IPS DF 6.9 (cell line): ENCODE measurements at regions not wholly inside any gene's neighbourhood (a gene's known extent, or its start where the extent isn't known, plus 50 kb on each side); places are given as distances from the start of the nearest gene placed in this dataset.
A peak's percentile ranks its signal among the peaks of the same experiment; 100 is the strongest.

Source experiments
- DNase-seq: peaks from one replicate; pipeline ENCODE4 v3.0.0-alpha.2; 2013; ENCODE audit warnings: low read depth, low spot score
- H3K27ac ChIP-seq: one replicate; pipeline ENCODE4 v1.5.1; 2013; ENCODE audit warnings: low read length, control low read depth
- H3K27me3 ChIP-seq: 2 replicates; pipeline ENCODE4 v1.6.1; 2013; ENCODE audit warnings: mild to moderate bottlenecking, low read length; ENCODE audit not compliant: control insufficient read depth, insufficient read depth
- H3K36me3 ChIP-seq: 2 replicates; pipeline ENCODE4 v1.6.1; 2013; ENCODE audit warnings: low read length; ENCODE audit not compliant: control insufficient read depth, insufficient read depth
- H3K4me1 ChIP-seq: 2 replicates; pipeline ENCODE4 v1.6.1; 2013; ENCODE audit warnings: low read length; ENCODE audit not compliant: control insufficient read depth, insufficient read depth
- H3K4me3 ChIP-seq: 2 replicates; pipeline ENCODE4 v1.5.1; 2013; ENCODE audit warnings: mild to moderate bottlenecking, low read length
- H3K9me3 ChIP-seq: 2 replicates; pipeline ENCODE4 v1.6.1; 2013; ENCODE audit warnings: low read length, inconsistent platforms; ENCODE audit not compliant: control insufficient read depth, insufficient read depth
- WGBS: extraction: QIAGEN DNeasy Blood & Tissue Kit; methylation state at CpG from one replicate; pipeline ENCODE4 v1.1.7; 2013; ENCODE audit warnings: mixed read lengths, missing lambda C conversion rate; ENCODE audit not compliant: insufficient read length, insufficient coverage; 5-methylcytosine and 5-hydroxymethylcytosine counted together

DNA sequence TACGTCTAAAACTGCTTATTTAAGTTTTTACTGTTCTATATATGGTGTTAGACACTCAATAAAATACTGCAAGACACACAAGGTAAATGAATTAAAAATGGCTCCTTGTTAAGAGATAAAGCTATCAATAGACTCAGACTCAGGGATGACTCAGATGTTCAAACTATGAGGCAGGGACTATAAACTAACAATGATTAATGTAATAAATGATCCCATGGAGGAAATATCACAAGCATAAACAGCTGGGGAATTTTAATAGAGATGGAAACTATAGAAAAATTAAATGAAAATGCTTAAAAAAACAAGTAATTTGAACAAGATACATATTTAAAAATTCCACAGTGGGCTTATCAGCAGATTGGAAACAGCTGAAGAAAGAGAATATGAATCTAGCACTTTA is 650.8 kb downstream of the DCDC2C start:
- H3K27ac ChIP-seq, result no peak overlapping the region
- no CpG with 5 or more reads among the region's 1 CpG for WGBS

DNA sequence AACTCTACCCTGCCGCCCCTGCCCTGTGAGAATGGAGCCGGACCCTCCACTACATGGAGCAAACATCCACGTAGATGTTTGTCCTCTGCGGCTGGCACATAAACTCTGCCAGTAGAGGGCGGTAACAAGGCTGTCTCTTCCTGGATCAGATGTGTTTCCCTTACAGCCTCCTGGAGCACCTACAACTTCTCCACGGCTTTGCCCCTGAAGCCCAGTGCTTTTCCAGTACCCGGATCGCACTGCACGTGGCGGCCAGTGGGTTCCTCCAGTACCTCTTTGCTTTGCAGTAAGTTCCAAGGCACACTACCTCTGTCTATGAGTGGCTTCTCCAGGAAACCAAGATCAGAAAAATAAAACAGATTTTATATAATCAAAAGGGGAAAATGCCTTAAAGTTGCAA is 651.3 kb downstream of the DCDC2C start:
- H3K36me3 ChIP-seq, result no peaks in the 10 kb centered on the region
- H3K27ac ChIP-seq, result no peak overlapping the region
- no peaks in the 10 kb centered on the region for H3K27me3 ChIP-seq
- whole genome bisulfite sequencing, result no CpG with 5 or more reads among the region's 10 CpGs
- H3K4me3 ChIP-seq, result no peak overlapping the region
- no peaks in the 10 kb centered on the region for H3K9me3 ChIP-seq
- no peaks in the 10 kb centered on the region for H3K4me1 ChIP-seq
- peak; percentile 81 for DNase-seq

More for the DNA sequence above, 650.8 kb downstream of the DCDC2C start:
- DNase-seq, result no peak
- no peaks in the 10 kb centered on the region for H3K27me3 ChIP-seq
- no peaks in the 10 kb centered on the region for H3K36me3 ChIP-seq
- no peak overlapping the region for H3K4me3 ChIP-seq
- no peaks in the 10 kb centered on the region for H3K9me3 ChIP-seq
- H3K4me1 ChIP-seq, result no peaks in the 10 kb centered on the region

DNA sequence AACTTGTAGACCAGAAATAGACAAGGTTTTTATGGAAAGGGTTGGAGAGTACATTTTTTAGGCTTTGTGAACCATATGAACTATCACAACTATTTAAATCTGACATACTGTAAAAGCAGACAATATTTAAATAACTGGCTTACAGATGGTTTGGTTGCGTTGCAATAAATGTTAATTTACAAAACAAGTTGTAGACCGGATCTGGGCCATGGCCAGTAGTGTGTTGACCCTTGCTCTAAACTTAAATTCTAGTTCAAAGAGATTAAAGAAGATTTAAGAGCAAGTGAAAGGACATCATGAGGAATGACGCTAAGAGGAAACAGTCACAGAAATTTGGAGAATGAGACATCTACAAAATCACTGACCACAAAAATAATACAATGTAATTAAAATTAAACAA is 652.7 kb downstream of the DCDC2C start:
- Histone ChIP-seq H3K4me3 (no peak overlapping the region), H3K27me3 (no peaks in the 10 kb centered on the region), H3K4me1 (no peaks in the 10 kb centered on the region), H3K27ac (no peak overlapping the region), H3K9me3 (no peaks in the 10 kb centered on the region), H3K36me3 (no peaks in the 10 kb centered on the region)
- no CpG with 5 or more reads among the region's 3 CpGs for whole genome bisulfite sequencing
- no peak for DNase-seq

DNA sequence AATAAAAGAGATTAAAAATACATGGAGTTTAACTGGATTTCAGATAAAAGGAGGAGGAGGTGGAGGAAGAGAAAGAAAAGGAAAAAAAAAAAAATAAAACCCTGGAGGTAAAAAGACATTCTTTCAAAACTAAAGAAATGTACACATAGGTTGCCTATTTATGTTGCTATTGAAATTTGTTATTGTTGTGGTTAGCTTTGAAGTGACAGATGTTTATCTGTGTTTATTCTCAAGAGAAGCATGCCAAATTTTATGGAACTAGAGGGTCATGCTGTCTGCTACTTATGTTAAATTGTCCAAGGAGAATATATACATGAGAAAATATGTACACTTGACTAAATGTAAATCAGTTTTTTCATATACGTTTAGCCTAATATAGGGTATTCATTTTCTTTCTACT is 653.2 kb downstream of the DCDC2C start:
- DNase-seq, result no peak
- H3K27me3 ChIP-seq, result no peaks in the 10 kb centered on the region
- no CpG with 5 or more reads among the region's 1 CpG for WGBS
- no peaks in the 10 kb centered on the region for H3K36me3 ChIP-seq
- H3K9me3 ChIP-seq, result no peaks in the 10 kb centered on the region
- H3K4me1 ChIP-seq, result no peaks in the 10 kb centered on the region
- H3K27ac ChIP-seq, result no peak overlapping the region
- no peak overlapping the region for H3K4me3 ChIP-seq

DNA sequence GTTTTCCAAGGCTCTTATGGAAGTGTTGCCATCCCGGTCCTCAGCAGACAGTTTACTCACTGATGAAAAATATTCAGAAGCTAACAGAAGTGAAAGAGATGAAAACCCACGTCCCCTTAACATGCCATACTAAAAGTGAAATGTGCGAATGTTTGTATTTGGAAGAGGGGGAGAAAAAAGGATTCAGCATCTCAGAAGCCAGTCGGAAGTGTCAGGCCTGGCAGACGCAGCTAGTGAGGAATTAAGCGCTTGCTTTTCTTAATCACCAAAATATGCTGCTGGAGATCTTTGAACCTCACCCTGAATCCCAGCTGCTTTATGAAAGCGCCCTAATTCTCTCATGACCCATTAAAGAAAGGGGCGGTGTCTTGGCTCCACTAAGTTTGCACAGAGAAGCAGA is 653.7 kb downstream of the DCDC2C start:
- no peak for DNase-seq
- no peak overlapping the region for H3K4me3 ChIP-seq
- no peaks in the 10 kb centered on the region for H3K4me1 ChIP-seq
- no peaks in the 10 kb centered on the region for H3K36me3 ChIP-seq
- no peak overlapping the region for H3K27ac ChIP-seq
- no CpG with 5 or more reads among the region's 8 CpGs for WGBS
- no peaks in the 10 kb centered on the region for H3K9me3 ChIP-seq
- H3K27me3 ChIP-seq, result no peaks in the 10 kb centered on the region

DNA sequence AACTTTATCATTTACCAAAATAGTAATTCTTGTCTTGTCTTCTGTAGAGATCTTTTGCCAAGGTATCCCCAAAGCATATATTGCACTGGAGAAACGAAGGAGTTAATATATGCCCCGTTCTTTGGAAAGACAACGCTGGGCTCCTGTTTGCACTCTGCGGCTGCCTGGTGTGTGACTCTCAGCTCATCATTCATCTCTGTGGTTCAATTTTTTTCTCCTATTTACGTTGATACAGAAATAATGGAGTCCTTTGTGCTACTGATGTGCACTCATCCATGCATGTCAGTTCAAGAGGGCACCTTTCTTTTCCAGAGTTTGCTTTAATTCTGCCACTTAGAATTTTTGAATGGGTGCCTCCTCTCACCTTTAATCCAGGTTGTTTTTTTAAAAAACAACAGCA is 655.5 kb downstream of the DCDC2C start:
- no peaks in the 10 kb centered on the region for H3K4me1 ChIP-seq
- H3K27me3 ChIP-seq, result no peaks in the 10 kb centered on the region
- H3K36me3 ChIP-seq, result no peaks in the 10 kb centered on the region
- H3K4me3 ChIP-seq, result no peak overlapping the region
- no peaks in the 10 kb centered on the region for H3K9me3 ChIP-seq
- H3K27ac ChIP-seq, result no peak overlapping the region
- no CpG with 5 or more reads among the region's 5 CpGs for WGBS
- DNase-seq, result no peak

DNA sequence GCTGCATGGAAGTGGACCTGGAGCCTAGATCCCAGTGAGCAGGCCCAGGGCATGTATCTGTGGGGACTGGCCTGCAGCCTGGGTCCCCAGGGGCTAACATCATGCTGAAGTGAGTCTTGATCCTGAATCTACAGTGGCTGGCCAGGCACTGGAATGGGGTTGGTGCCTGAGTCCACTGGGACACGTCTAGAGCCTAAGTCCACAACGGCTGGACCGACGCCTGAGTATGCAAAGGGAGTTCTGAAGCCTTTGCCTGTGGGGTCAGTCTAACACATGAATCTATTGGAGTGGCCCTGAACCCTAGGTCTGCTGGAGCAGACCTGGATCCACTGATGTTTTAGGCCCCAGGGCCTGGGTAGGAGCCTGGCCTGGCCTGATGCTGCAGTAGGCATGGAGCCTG is 665.5 kb downstream of the DCDC2C start:
- DNase-seq, result no peak
- no peak overlapping the region for H3K4me3 ChIP-seq
- H3K27me3 ChIP-seq, result no peaks in the 10 kb centered on the region
- no peaks in the 10 kb centered on the region for H3K9me3 ChIP-seq
- no peak overlapping the region for H3K27ac ChIP-seq
- no CpG with 5 or more reads among the region's 4 CpGs for WGBS
- H3K4me1 ChIP-seq, result no peaks in the 10 kb centered on the region
- no peaks in the 10 kb centered on the region for H3K36me3 ChIP-seq

DNA sequence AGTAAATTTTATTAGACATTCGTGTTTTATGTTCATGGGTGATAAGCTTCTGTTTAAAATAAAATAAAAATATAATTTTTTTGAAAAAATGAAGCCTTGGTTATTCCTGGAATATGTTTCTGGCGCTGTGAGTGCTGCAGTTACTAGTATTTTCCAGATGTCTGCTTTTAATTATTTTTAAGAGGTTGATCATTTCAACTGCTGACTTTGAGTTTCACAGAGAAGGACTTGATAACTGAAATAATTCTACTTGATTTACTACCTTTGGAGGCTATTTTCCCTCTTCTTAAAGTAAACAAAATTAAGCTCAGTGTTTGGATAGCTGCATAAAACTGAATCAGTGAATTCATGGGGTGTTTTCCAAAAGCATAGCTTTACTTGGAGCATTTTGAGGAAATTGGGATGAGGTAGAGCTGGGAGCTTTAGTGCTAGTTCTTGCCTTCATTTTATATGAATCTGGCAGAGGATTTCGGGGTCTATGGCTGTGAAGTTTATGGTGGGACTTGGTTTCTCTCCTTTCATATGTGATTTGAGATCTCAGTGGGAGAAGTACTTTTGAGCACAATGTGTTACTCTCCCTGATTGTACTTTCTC is 666.5 kb downstream of the DCDC2C start:
- no peak for DNase-seq
- no peaks in the 10 kb centered on the region for H3K9me3 ChIP-seq
- H3K4me3 ChIP-seq, result no peak overlapping the region
- no CpG with 5 or more reads among the region's 3 CpGs for WGBS
- no peaks in the 10 kb centered on the region for H3K36me3 ChIP-seq
- no peak overlapping the region for H3K27ac ChIP-seq
- H3K27me3 ChIP-seq, result no peaks in the 10 kb centered on the region
- no peaks in the 10 kb centered on the region for H3K4me1 ChIP-seq

DNA sequence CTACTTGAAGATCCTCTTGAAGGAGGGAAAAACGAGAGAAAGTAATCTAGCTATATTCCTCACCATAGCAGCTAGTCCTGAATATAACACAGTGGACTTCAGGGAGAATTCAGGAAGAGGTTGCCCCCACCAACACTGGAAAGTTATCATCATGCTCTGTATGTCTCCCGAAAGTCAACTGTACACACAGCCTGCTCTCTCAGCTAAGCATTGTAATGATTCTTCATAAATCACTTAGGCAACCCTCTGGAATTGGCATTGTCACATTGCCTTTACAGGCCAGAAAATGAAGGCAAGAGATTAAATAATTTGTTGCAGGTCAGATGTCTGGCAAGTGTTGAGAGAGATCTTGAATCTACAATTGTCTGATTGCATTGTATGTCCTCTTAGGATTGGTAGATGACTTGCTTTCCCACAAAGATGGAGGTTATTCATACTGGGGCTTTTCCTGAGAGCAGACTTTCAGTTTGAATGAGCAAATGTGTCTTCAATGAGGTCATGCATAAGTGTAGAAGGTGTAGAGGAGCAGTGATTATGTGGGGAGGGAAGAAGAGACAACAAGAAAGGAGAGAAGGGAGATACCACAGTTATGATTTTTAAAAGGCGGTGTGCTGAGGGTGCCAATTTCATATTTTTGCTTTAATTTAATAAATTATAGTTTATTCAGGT is 667.2 kb downstream of the DCDC2C start:
- Histone ChIP-seq H3K4me1 (no peaks in the 10 kb centered on the region), H3K27ac (no peak overlapping the region), H3K9me3 (no peaks in the 10 kb centered on the region; the same call in 1 of the 2 replicates), H3K4me3 (no peak overlapping the region), H3K27me3 (no peaks in the 10 kb centered on the region), H3K36me3 (no peaks in the 10 kb centered on the region)
- WGBS, result no CpG with 5 or more reads among the region's 3 CpGs
- no peak for DNase-seq

DNA sequence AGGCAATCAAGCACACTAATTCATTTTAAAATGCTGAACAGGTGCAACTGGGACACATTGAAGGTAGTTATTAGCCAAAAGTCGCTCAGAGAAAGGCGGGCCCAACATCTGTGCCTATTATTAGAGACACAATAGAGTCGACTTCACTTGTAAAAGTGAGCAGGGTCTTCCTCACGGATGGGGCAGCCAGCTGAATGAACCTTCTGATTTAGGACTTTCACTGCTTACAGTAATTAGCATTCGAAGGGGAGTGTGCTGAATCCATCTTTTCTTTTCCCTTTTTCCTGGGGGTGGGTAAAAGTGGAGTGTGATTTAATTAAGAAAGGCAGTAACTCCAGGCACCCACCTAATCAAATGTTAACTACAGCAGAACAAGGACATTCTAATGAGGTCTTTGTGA is 677.7 kb downstream of the DCDC2C start:
- H3K27me3 ChIP-seq, result no peaks in the 10 kb centered on the region
- DNase-seq, result peak; percentile 52
- no peak overlapping the region for H3K27ac ChIP-seq
- H3K4me3 ChIP-seq, result no peak overlapping the region
- WGBS, result no CpG with 5 or more reads among the region's 5 CpGs
- H3K4me1 ChIP-seq, result no peaks in the 10 kb centered on the region; the same call in 1 of the 2 replicates
- no peaks in the 10 kb centered on the region for H3K9me3 ChIP-seq
- no peaks in the 10 kb centered on the region for H3K36me3 ChIP-seq

DNA sequence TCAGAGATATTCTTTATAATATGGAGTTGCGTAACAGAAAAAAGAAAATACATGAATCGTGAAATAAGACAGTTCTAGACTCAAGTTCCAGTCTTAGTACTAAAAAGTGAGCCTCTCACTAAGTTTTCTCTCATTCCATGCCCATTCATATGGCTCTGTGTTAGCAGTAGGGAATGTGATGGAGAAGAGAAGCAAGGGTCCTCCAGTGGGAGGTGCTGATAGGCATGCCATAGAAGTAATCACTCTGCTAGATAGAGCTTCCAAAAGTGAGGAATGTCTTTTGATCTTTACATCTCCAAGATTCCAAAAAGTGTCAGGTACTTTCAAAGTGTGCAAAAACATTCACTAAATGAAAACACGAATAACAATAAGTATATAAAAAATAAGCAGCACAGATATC is 678.4 kb downstream of the DCDC2C start:
- Histone ChIP-seq H3K27me3 (no peaks in the 10 kb centered on the region), H3K4me3 (no peak overlapping the region), H3K36me3 (no peaks in the 10 kb centered on the region), H3K27ac (no peak overlapping the region), H3K4me1 (no peaks in the 10 kb centered on the region; the same call in 1 of the 2 replicates), H3K9me3 (no peaks in the 10 kb centered on the region)
- WGBS, result no CpG with 5 or more reads among the region's 3 CpGs
- DNase-seq, result peak; percentile 16
